GM19468 (cell line): ENCODE measurements at regions not wholly inside any gene's neighbourhood (a gene's known extent, or its start where the extent isn't known, plus 50 kb on each side); places are given as distances from the start of the nearest gene placed in this dataset.

ENCODE experiments used
- ATAC-seq: cut with Tn5 transposase; IDR thresholded peaks from one replicate; pipeline ENCODE4 v1.9.1; 2021; ENCODE audit warnings: mild to moderate bottlenecking, moderate library complexity, moderate number of reproducible peaks; ENCODE audit not compliant: unreplicated experiment; ENCODE audit errors: extremely low read depth

- no peak for ATAC-seq
These were observed 341.8 kb downstream of the TMEM182 start for GRCh38 chr2:103103678-103104077.

- ATAC-seq, result no peak
These were observed 357.5 kb downstream of the TMEM182 start for GRCh38 chr2:103119352-103119751.

GRCh38 chr2:103121106-103121505 is 359.3 kb downstream of the TMEM182 start:
- no peak for ATAC-seq

GRCh38 chr2:103123516-103123915 is 361.7 kb downstream of the TMEM182 start:
- ATAC-seq, result no peak

- ATAC-seq, result no peak
These were observed 369.0 kb downstream of the TMEM182 start for GRCh38 chr2:103130857-103131256.

- no peak for ATAC-seq
These were observed 370.8 kb downstream of the TMEM182 start for GRCh38 chr2:103132536-103133217.

- ATAC-seq, result no peak
These were observed 373.8 kb downstream of the TMEM182 start for GRCh38 chr2:103135679-103136078.

- peak; percentile 50 for ATAC-seq
These were observed 376.5 kb downstream of the TMEM182 start for GRCh38 chr2:103138123-103138901.

- ATAC-seq, result no peak
These were observed 377.9 kb downstream of the TMEM182 start for GRCh38 chr2:103139628-103140268.

- ATAC-seq, result no peak
These were observed 383.0 kb downstream of the TMEM182 start for GRCh38 chr2:103144837-103145236.

GRCh38 chr2:103145739-103146138 is 383.9 kb downstream of the TMEM182 start:
- ATAC-seq, result no peak

- no peak for ATAC-seq
These were observed 389.2 kb downstream of the TMEM182 start for GRCh38 chr2:103151046-103151445.

GRCh38 chr2:103152556-103152955 is 390.7 kb downstream of the TMEM182 start:
- no peak for ATAC-seq

- ATAC-seq, result no peak
These were observed 391.9 kb downstream of the TMEM182 start for GRCh38 chr2:103153580-103154284.

GRCh38 chr2:103155308-103155707 is 393.5 kb downstream of the TMEM182 start:
- no peak for ATAC-seq

- no peak for ATAC-seq
These were observed 397.2 kb downstream of the TMEM182 start for GRCh38 chr2:103159018-103159417.

GRCh38 chr2:103161456-103162289 is 399.8 kb downstream of the TMEM182 start:
- ATAC-seq, result no peak

GRCh38 chr2:103164748-103165147 is 402.9 kb downstream of the TMEM182 start:
- no peak for ATAC-seq

GRCh38 chr2:103165836-103166235 is 404.0 kb downstream of the TMEM182 start:
- no peak for ATAC-seq
